ENCODE measurements at regions not wholly inside any gene's neighbourhood (a gene's known extent, or its start where the extent isn't known, plus 50 kb on each side); places are given as distances from the start of the nearest gene placed in this dataset.

- TF ChIP-seq POLR2AphosphoS5 (IDR thresholded peaks at IDR 0.05; ENCODE audit: low read depth, low read length) (no peak), TAF1 (IDR thresholded peaks at IDR 0.05; ENCODE audit: borderline replicate concordance, insufficient read depth, low read length) (no peak), FOXP2 (optimal IDR thresholded peaks at IDR 0.05; ENCODE audit: borderline replicate concordance, extremely low read depth, extremely low read length, insufficient read depth) (no peak), SIN3A (IDR thresholded peaks at IDR 0.05; ENCODE audit: borderline replicate concordance, insufficient read depth, low read length) (no peak)
- TF ChIP-seq, protein P1, sequence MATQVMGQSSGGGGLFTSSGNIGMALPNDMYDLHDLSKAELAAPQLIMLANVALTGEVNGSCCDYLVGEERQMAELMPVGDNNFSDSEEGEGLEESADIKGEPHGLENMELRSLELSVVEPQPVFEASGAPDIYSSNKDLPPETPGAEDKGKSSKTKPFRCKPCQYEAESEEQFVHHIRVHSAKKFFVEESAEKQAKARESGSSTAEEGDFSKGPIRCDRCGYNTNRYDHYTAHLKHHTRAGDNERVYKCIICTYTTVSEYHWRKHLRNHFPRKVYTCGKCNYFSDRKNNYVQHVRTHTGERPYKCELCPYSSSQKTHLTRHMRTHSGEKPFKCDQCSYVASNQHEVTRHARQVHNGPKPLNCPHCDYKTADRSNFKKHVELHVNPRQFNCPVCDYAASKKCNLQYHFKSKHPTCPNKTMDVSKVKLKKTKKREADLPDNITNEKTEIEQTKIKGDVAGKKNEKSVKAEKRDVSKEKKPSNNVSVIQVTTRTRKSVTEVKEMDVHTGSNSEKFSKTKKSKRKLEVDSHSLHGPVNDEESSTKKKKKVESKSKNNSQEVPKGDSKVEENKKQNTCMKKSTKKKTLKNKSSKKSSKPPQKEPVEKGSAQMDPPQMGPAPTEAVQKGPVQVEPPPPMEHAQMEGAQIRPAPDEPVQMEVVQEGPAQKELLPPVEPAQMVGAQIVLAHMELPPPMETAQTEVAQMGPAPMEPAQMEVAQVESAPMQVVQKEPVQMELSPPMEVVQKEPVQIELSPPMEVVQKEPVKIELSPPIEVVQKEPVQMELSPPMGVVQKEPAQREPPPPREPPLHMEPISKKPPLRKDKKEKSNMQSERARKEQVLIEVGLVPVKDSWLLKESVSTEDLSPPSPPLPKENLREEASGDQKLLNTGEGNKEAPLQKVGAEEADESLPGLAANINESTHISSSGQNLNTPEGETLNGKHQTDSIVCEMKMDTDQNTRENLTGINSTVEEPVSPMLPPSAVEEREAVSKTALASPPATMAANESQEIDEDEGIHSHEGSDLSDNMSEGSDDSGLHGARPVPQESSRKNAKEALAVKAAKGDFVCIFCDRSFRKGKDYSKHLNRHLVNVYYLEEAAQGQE (IDR thresholded peaks at IDR 0.05; ENCODE audit: insufficient read depth in 1 of 2, low read depth in 2 of 2, low read length in 2 of 2) = no peak
Measured at GRCh38 chr1:217336724-217337123, 294.2 kb downstream of the GPATCH2 start.

DNA sequence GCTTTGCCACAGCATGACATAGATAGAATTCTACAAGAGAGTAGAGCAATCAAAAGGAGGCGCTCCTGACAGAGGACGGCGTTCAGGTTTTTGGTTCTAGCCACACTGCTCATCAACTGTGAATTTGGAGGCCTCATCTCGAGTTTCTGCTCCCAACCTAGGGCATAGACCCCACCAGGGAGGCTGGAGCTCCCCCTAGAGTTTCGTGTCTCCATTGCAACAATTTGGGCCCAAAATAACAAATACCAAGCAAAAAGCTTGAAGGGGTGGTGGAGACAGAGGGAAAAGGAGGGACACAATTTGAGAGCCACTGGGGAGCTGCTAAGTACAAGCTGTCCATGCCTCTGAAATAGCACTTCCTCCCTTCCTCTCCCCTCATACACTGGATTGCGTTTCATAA lies 297.0 kb downstream of the GPATCH2 start:
- TF ChIP-seq FOXP2 (optimal IDR thresholded peaks at IDR 0.05; ENCODE audit: borderline replicate concordance, extremely low read depth, extremely low read length, insufficient read depth) = no peak
- no peak for TF ChIP-seq POLR2AphosphoS5 (IDR thresholded peaks at IDR 0.05; ENCODE audit: low read depth, low read length)
- no peak for TF ChIP-seq SIN3A (IDR thresholded peaks at IDR 0.05; ENCODE audit: borderline replicate concordance, insufficient read depth, low read length)
- TF ChIP-seq, protein P1 (IDR thresholded peaks at IDR 0.05; ENCODE audit: insufficient read depth in 1 of 2, low read depth in 2 of 2, low read length in 2 of 2) = no peak
- TF ChIP-seq TAF1 (IDR thresholded peaks at IDR 0.05; ENCODE audit: borderline replicate concordance, insufficient read depth, low read length) = no peak

DNA sequence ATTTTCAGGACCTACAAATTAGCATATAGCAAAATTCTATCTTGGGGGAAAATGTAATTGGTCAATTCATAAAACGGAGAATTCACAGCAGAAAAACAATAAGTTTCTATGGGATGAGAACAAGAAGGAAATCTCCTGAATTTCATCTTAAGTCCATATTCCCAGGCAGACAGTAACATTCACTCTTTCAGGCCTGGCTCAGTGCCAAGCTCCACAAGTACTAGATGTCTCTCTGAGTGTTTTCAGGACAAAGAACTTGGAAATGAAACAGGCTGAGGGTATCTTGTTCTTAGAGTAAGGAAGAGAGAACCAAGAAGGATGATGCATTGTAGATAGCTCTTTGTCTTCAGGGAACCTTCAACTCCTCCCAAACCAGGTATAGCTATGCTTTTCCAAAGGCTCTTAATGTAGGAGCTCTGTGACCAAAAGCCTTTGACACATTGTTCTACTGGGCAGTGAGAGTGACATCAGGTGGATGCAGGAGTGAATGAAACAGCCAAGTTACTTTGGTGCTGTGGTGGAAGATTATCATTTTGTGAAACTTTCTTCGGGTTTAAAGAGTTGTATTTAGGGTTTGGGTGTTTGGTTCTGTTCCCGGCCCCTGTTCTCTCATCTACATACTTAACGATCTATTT lies 298.3 kb downstream of the GPATCH2 start:
- TF ChIP-seq SIN3A (IDR thresholded peaks at IDR 0.05; ENCODE audit: borderline replicate concordance, insufficient read depth, low read length) (no peak), POLR2AphosphoS5 (IDR thresholded peaks at IDR 0.05; ENCODE audit: low read depth, low read length) (no peak), FOXP2 (optimal IDR thresholded peaks at IDR 0.05; ENCODE audit: borderline replicate concordance, extremely low read depth, extremely low read length, insufficient read depth) (no peak), TAF1 (IDR thresholded peaks at IDR 0.05; ENCODE audit: borderline replicate concordance, insufficient read depth, low read length) (no peak)
- TF ChIP-seq, protein P1 (IDR thresholded peaks at IDR 0.05; ENCODE audit: insufficient read depth in 1 of 2, low read depth in 2 of 2, low read length in 2 of 2) = no peak

- TF ChIP-seq SIN3A (IDR thresholded peaks at IDR 0.05; ENCODE audit: borderline replicate concordance, insufficient read depth, low read length) = no peak
- TF ChIP-seq POLR2AphosphoS5 (IDR thresholded peaks at IDR 0.05; ENCODE audit: low read depth, low read length) = no peak
- TF ChIP-seq, protein P1 (IDR thresholded peaks at IDR 0.05; ENCODE audit: insufficient read depth in 1 of 2, low read depth in 2 of 2, low read length in 2 of 2) = no peak
Measured at GRCh38 chr1:217331698-217332097, 299.2 kb downstream of the GPATCH2 start.

DNA sequence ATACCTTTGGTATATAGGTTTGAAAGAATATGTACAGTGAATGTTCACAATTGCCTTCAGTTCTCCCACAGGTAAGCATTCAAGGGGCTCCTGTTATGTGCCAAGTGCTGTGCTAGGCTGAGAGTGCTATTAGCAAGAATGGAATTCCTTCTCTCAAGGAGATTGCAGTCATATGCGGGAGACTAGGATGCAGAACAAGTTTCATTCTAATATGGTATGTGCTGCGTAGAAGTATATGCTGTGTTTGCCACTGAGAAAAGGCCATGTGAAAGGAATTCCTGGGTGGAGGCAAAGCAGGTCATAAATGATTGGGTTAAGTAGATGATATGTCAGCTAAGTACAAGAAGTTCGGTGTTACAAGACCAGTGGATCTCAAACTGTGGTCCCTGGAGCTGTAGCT lies 303.0 kb downstream of the GPATCH2 start:
- TF ChIP-seq TAF1 (IDR thresholded peaks at IDR 0.05; ENCODE audit: borderline replicate concordance, insufficient read depth, low read length) = no peak
- no peak for TF ChIP-seq SIN3A (IDR thresholded peaks at IDR 0.05; ENCODE audit: borderline replicate concordance, insufficient read depth, low read length)
- TF ChIP-seq POLR2AphosphoS5 (IDR thresholded peaks at IDR 0.05; ENCODE audit: low read depth, low read length) = no peak
- no peak for TF ChIP-seq FOXP2 (optimal IDR thresholded peaks at IDR 0.05; ENCODE audit: borderline replicate concordance, extremely low read depth, extremely low read length, insufficient read depth)
- TF ChIP-seq, protein P1 (IDR thresholded peaks at IDR 0.05; ENCODE audit: insufficient read depth in 1 of 2, low read depth in 2 of 2, low read length in 2 of 2) = no peak

Data from PFSK-1 (cell line).